ENCODE measurements at regions not wholly inside any gene's neighbourhood (a gene's known extent, or its start where the extent isn't known, plus 50 kb on each side); places are given as distances from the start of the nearest gene placed in this dataset.

DNA sequence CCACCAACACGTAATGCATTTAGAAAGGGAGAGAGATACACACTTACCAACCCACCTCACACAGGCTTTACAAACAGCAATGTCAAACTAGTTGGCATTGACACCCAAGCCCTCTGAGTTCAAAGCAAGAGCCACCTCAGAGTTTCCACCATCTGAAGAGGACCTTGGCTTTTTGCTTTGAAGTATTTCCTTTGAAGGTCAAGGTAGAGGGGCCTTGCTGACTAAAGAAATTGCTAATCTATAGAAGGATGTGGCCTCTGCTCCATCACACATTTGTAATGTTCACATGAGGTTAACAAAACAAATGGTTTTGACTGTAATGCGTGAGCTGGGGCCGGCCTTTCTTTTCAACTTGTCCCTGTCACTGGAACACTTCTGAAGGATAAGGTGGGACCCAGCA lies 117.7 kb downstream of the POLR2M start:
- DNase-seq = no peak

DNA sequence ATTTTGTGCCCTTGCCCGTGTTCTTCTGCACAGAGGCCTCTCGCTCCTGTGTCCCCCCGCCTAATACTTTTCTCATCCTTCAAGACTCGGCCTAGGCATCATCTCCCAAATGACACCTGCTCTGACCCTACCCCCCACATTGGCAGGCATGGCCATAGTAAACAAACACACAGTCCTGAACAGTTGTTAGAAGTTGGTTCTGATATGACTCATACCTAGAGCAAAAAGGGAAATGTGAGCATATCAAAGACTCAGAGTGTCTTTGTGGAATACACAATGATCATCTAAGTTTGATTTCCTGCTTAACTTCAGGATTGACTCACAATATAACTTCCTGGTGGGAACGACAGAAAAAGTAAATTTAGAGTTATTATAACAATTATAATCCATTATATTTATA lies 120.5 kb downstream of the POLR2M start:
- DNase-seq = no peak

DNA sequence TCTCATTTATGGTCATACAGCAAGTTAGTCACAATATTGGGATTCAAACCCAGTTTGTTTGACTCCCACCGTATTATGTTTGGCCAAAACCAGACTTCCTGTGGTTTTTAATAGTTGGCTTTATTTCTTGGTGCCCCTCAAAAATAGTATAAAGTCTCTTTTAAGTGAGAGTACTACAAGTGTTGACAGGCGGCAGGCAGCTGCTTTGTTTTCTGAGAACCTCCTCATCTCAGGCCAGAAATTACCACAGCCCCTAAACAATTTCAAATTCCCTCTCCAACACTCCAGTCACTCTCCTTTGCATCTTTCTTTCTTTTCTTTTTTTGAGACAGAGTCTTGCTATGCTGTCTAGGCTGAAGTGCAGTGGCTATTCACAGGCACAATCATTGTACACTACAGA lies 121.5 kb downstream of the POLR2M start:
- no peak for DNase-seq

DNA sequence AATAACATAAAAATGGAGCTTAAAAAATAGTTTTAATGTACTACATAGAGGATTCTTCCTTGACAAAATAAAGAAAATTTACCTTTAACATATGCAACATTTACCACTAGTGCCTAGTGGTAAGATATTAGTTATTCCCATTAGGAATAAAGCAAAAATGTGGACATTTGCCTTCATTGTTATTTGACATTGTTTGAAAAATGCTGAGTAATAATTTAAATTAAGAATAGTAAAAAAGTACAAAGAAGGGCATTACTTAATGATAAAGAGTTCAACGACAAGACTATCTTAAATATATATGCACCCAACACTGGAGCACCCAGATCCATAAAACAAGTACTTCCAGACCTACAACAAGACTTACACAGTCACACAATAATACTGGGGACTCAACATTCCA lies 125.7 kb downstream of the POLR2M start:
- DNase-seq = no peak

DNA sequence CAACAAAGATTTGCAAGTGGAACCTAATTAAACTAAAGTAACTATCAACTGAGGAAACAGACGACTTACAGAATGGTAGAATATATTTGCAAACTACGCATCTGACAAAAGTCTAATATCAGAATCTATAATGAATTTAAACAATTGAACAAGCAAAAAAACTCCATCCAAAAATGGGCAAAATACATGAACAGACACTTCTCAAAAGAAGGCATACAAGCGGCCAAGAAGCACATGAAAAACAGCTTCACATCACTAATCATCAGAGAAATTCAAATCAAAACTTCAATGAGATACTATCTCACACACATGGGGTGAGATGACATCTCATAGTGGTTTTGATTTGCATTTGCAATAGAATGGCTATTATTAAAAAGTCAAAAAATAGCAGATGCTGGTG lies 128.6 kb downstream of the POLR2M start:
- no peak for DNase-seq

DNA sequence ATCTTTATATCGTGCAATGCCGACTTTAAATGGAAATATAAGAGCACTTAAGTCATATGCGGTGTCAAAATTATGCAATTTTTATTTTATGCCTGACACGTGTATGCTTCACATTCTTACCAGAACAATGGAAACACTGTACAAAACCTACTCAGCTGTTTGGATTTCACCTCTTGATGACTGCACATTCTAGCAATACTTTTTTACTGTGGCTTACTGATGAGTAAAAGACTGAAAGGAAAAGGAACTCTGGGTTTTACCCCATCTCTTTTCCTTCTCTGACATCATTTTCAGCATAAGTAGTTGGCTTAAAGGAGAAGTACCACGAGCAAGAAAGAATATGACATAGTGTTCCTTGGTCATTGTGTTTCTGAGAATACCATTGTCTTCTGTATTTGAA lies 142.8 kb downstream of the POLR2M start:
- DNase-seq = no peak

DNA sequence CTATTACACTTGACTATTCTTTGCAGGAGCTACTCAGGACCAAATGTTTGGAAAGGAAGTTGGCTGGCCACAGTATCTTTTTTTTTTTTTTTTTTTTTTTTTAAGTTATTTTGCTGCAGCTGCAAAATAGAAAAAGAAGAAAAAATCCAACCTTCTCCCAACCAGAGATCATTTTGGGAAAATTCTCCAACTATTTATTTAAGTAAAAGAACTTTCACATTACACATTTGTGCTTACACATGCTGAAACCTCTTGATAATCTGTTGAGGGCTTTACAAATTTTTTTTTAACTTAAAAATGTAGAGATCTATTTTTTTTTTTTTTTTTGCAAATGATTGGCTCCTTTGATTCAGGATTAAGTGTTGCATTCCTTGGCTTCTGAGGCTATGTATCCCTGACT lies 148.0 kb downstream of the POLR2M start:
- no peak for DNase-seq

DNA sequence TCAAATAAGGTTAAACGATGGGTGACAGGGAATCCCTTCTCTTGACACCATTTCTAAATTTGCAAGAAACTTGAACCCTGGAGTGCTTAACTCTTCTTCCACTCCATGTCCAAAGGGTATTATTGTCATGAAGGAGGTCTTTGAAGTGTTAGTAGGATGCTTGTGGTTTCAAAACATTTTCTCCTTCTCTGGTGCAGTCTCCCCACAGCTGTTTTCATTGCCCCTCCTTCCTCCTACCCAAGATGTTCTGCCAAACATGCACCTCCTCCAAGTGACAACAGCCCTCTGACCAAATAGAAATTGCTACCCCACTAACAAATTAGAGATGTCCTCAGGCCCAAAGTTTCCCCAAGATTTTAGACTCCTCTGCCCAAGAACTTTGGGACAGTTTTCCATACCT lies 151.4 kb downstream of the POLR2M start:
- no peak for DNase-seq

DNA sequence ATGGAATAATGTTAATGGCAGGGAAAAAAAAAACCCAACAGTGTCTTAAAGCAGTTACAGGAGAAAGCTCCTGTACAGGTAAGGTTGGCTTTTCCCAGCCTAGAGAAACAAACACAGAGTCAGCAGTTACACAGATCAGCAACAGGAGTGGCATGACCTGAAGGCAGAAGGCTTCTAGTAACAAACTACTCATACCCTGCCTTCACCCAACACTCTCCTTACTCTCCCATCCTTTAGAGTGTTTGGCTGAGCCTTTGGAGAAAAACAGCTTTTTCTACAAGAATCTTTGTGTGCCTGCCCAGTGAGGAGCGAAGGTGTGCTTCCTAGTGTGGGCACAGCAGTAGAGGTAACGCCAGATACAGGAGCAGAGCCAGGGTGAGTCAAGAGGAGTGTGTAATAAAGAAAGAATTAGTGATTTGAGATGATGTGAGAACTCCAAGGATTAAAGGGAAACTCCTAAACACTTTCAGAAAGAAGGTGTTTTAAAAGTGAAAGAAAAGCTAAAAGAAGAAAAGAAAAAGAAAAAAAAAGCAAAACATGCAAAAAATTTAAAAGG lies 152.7 kb downstream of the POLR2M start:
- no peak for DNase-seq

DNA sequence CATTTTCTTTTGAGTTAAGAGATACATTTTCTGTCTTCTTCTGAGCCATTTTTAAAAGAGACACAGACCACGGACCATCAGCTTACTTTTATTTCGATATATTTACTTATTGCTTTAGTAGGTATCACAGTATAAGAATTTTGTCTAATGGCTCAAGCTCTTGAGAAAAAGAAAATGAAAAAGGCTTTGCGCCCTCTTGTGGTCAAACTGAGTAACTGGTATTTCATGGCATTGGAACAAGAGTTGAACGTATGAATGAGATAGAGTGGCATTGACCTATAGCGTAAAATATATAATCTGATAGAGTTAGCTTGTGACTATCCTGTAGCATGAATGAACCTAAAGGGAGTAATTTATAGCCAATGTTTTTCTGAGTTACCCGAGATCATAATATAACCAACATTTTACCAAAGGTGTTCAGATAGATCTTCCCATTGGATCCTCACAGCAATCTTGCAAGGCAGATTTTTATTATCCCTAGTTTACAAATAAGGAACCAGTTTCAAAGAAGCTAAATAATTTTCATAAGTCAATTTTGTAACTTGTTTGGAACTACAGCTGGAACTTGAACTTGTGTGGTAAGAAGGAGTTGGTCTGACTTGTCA lies 154.6 kb downstream of the POLR2M start:
- DNase-seq = peak; percentile 63

DNA sequence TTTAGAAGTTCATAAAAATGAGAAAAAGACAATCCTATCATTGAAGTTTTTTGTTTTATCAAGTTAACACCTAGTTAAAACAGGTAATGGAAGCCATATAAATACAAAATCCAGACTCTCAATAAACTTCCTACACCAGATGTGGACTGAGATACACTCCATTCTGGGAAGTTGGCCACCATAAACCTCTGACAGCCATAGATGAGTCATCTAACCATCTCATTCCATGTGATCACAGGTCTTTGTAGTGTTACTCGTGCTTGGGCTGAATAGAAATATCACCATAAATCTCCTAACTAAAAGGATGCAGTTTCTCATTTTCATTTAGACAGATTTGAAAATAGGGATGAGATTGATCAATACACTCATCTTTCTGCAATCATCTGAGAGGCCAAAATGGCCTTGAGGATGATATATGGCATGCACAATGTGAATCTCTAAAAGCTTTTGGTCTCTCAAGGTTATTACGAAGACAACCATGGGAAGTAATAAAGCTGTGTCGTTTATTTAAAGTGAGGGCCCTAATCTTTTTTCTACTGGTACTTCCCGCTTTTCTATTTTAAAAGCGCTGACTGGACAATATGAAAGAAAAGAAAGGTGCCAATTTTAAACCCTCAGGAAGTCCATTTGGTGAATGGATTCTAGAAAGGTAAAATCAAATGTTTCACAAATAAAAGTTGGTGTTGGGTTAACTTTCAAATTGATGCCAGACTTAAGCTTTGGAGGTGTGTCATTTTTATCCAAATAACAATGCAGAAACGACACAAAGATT lies 155.5 kb downstream of the POLR2M start:
- peak; percentile 81 for DNase-seq

DNA sequence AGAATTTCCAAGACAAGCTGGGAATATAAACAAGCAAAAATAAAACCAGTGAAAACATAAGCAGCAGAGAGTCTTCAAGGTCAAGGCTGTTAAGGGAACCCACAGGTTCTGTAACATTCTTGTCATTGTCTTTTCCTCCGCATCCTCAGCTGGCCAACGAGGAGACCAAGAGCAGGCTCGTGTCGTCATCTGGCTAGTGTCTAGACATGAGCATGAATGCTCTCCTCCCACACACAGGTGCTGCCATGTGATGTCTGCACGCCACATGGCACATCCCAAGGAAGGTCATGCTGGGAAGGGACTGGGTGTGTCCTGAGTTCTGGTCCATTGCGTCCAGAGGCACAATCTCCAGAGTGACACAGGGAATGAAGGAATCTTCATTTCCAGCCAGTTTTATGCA lies 156.2 kb downstream of the POLR2M start:
- DNase-seq = no peak

DNA sequence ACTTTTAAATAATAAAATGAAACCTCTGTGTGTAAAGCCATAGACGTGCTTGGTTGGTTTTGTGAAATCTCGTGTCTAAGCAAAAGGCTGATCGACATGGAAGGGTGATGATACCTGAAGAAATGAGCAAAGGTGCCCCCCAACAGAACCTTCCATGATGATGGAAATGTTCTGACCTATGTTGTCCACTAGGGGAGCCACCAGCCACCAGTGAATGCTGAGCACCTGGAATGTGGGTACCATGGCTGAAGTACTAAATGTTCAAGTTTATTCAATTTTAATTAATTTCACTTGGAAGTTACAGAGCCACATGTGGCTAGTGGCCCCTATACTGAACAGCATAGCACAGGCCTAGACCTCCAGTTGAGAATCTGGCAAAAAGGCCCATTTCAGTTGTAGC lies 158.8 kb downstream of the POLR2M start:
- DNase-seq = no peak

DNA sequence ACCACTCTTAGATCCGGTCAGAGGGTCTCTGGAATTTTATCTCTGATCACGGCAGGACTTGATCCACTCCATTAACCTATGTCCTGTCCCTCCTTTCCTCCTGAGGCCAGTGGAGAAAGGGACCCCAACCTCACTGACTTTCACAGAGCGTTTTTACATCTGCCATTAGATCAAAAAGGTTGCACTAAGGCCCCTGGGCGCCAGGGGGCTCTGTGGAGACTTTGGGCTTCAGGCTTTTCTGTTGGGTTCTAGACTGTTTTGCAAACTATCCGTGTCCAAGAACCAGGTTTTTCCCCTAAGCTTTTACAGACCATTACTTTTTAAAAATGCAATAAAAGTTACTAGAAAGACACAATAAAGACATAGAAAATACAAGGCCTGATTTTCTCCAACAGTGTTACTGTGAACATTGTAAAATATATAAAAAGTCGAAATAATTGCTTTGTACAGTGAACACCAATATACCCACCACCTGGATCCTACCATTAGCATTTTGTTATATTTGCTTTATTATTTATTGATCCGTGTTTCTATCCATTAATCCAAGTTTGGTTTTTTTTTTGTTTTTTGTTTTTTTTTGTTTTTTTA lies 159.7 kb downstream of the POLR2M start:
- peak; percentile 23 for DNase-seq

DNA sequence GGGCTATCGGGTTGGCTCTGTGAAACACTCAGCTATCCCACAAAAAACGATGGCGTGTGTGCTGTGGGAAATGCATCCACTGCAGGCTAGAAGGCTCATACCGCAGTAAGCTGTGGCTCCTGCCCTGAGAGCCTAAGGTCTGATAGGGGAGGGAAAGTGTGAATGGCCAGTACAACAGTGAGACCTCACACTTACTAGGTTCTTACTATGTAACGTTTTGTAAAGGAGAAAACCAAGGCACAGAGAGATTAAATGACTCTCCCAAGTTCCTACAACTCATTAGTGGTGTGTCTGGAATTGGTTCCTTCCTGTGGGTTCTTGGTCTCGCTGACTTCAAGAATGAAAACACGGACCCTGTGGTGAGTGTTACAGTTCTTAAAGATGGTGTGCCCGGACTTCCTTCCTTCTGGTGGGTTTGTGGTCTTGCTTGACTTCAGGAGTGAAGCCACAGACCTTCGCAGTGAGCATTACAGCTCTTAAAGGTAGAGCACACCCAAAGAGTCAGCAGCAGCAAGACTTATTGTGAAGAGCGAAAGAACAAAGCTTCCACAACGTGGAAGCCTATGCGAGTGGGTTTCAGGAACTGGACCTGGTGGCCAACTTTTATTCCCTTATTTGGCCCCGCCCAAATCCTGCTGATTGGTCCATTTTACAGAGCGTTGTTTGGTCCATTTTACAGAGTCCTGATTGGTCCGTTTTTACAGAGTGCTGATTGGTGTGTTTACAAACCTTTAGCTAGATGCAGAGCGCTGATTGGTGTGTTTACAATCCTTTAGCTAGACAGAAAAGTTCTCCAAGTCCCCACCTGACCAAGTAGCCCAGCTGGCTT lies 161.7 kb downstream of the POLR2M start:
- no peak for DNase-seq

DNA sequence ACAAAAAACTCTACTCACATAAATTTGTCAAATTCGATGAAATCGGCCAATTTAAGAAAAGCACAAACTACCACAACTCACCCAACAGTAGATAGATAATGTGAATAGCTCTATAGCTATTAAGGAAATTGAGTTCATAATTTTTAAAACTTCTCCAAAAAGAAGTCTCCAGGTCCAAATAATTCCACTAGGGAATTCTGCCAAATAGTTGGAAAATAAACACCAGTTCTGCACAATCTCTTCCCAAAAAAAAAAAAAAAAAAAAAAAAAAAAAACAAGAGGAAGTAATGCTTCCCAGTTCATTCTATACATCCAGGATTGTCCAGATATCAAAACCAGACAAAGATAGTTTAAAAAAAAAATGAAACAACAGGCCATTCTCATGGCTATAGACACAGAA lies 164.2 kb downstream of the POLR2M start:
- DNase-seq = no peak

DNA sequence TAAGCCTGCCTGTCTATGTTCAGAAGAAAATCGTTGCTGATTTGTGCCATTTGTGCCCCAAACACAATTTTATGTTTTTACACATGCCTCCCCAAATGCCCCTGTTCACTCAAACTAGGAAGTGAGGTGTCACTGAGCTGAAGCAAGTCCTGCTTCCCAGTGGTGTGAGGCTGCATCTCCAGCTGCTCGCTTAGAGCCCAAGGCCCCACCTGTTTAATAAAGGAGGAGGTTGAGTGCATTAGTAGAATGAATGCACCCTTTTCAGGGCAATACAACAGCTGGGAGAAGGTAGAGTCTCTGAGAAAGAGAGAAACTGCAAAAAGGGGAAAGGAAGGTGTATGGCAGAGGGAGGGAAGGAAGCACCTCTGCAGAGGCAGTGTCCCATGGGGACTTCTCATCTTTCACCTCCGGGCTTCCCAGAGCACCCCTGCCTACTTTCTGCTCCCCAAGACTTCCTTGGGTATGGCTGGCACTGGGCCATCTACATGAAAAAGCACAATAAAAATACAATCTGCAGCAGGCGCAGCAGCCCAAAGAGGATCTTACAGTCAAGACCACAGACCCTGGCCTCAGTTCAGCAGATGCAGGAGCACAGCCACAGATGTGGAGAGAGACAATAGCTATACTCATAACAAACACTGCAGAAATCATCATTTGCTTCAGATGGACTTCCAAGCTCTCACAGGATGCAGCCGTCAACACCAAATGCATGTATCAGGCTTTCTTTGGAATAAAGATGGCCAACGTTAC lies 165.9 kb downstream of the POLR2M start:
- no peak for DNase-seq

DNA sequence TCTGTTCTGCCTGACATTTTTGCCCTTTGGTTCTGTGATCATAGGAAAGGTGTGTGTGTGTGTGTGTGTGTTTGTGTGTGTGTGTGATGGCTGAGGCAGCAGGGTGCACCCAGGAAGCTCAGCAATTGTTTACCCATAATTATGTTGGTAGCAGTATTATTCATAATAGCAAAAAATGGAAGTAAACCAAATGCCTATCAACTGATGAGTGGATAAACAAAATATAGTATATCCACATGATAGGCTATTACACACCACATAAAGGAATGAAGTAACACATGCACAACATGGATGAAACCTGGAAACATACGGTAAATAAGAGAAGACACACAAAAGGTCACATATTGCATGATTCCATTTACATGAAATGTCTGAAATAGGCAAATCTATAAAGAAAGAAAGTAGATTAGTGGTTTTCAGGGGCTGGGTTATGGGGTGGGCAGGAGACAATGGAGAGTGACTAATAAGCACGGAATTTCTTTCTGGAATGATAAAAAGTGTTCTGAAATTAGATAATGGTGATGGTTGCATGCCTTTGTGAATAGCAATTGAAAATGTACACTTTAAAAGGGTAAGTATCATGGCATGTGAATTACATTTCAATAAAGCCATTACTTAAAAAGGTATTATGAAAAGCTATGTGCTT lies 167.2 kb downstream of the POLR2M start:
- DNase-seq = peak; percentile 88

DNA sequence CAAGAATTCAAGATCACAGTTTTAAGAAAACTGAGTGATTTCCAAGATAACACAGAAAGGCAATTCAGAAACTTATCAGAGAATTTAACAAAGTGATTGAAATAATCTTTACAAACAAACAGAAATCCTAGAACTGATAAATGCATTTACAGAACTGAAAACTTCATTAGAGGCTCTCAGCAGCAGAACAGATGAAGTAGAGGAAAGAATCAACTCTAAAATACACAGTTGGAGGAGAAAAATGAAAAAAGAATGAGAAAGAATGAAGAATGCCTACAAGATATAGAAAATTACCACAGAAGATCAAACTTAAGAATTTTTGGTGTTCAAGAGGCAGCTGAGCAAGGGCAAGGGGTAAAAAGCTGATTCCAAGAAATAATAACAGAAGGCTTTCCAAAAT lies 168.8 kb downstream of the POLR2M start:
- no peak for DNase-seq

DNA sequence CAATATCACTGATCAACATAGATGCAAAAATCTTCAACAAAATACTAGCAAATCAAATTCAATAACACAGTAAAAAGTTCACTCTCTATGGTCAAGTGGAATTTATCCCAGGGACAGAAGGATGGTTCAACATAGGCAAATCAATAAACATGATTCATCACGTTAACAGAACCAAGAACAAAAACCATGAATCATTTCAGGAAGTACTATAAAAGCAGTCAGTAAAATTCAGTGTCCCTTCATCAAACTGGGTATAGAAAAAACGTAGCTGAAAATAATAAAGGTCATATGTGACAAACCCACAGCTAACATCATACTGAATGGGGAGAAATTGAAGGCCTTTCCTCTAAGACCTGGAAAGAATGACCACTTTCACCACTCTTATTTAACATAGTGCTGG lies 172.1 kb downstream of the POLR2M start:
- peak; percentile 23 for DNase-seq

DNA sequence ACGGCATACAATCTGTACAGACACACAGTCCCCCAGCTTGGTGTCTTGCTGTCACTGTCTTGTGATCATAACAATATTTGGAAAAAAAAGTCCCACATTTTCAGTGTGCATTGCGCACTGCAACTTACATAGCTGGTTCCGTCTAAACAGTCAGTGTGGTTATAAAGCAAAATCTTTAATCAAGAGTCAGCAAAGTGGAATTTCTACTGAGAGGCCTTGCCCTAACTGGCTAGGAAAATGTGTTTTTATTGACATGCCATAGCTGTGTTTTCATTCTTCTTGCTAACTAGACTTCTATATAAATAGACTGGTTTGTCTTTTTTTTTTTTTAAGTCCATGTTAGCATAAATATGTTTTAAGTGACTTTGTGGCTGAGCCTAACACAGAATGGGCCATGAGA lies 174.8 kb downstream of the POLR2M start:
- peak; percentile 70 for DNase-seq

DNA sequence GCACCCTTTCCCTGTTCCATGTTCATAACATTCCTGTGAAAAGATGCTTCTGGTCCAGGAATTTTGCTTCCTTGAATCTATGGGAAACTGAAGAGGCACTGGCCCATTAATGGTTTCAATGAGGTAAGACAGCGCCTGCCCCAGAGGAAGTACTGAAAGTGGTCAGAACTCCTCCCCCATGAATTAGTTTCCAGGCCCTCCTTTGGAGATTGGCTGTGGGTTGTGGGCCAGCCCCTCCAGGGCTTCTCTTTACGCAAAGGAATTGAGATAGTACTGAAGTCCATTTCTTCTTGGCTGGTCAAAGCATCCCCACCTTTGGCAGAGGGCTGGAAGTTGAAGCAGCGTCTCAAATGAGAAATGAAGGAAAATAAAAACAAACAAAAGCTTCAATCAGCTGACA lies 175.5 kb downstream of the POLR2M start:
- DNase-seq = no peak
